ENCODE measurements at regions not wholly inside any gene's neighbourhood (a gene's known extent, or its start where the extent isn't known, plus 50 kb on each side); places are given as distances from the start of the nearest gene placed in this dataset.

GRCh38 chr2:126329173-126329572, 326.8 kb upstream of the GYPC start:
- Histone ChIP-seq H3K9me3 (ENCODE audit: control insufficient read depth, insufficient read depth, low read length) (peaks cover 5% of the 10 kb centered on the region), H4K91ac (ENCODE audit: insufficient read depth, low read depth, low read length) (no peak overlapping the region), H3K36me3 (ENCODE audit: control insufficient read depth, insufficient read depth, low read length) (no peaks in the 10 kb centered on the region), H3K4ac (ENCODE audit: low read depth, low read length) (no peak overlapping the region), H4K8ac (ENCODE audit: low read depth in 2 of 2, low read length in 2 of 2) (no peak overlapping the region), H4K5ac (ENCODE audit: low read depth, low read length) (no peak overlapping the region), H3K4me3 (ENCODE audit: insufficient read depth, low read depth, low read length) (no peak overlapping the region), H2BK20ac (ENCODE audit: low read depth, low read length) (no peak overlapping the region), H3K23ac (ENCODE audit: low read depth, low read length) (no peak overlapping the region), H3K27ac (ENCODE audit: insufficient read depth, low read length) (no peak overlapping the region), H2BK120ac (ENCODE audit: low read depth, low read length) (no peak overlapping the region), H2AK5ac (ENCODE audit: low read depth, low read length) (no peak overlapping the region), H3K4me1 (ENCODE audit: control insufficient read depth, insufficient read depth, low read length) (no peaks in the 10 kb centered on the region), H2AK9ac (replicated peaks; ENCODE audit: low read depth, low read length, poor library complexity) (no peak overlapping the region), H4K20me1 (ENCODE audit: insufficient read depth, low read length) (no peaks in the 10 kb centered on the region), H3K56ac (ENCODE audit: extremely low read depth, insufficient read depth, low read length) (no peak overlapping the region), H3K79me1 (ENCODE audit: low read depth in 1 of 2, low read length in 2 of 2) (no peaks in the 10 kb centered on the region), H3K14ac (replicated peaks; ENCODE audit: low read depth, low read length) (no peak overlapping the region), H3K4me2 (ENCODE audit: low read depth, low read length) (no peak overlapping the region), H2BK15ac (ENCODE audit: low read depth, low read length) (no peak overlapping the region), H3K9me1 (ENCODE audit: insufficient read depth, low read length) (no peaks in the 10 kb centered on the region), H3K18ac (ENCODE audit: low read depth, low read length) (no peak overlapping the region), H2BK5ac (ENCODE audit: low read depth, low read length, poor library complexity, severe bottlenecking) (no peak overlapping the region), H3K27me3 (ENCODE audit: control insufficient read depth, insufficient read depth, low read length) (no peaks in the 10 kb centered on the region), H2AFZ (replicated peaks; ENCODE audit: low read length, poor library complexity) (no peak overlapping the region), H3K9ac (ENCODE audit: low read depth, low read length) (no peak overlapping the region)
- in situ Hi-C loops (cut with MboI; ENCODE audit: low sequenced_read_pairs) = no loop called here
- no peak for TF ChIP-seq MXI1 (IDR thresholded peaks at IDR 0.05; ENCODE audit: borderline replicate concordance, low read depth, low read length)
- TF ChIP-seq, protein P1, sequence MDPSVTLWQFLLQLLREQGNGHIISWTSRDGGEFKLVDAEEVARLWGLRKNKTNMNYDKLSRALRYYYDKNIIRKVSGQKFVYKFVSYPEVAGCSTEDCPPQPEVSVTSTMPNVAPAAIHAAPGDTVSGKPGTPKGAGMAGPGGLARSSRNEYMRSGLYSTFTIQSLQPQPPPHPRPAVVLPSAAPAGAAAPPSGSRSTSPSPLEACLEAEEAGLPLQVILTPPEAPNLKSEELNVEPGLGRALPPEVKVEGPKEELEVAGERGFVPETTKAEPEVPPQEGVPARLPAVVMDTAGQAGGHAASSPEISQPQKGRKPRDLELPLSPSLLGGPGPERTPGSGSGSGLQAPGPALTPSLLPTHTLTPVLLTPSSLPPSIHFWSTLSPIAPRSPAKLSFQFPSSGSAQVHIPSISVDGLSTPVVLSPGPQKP (IDR thresholded peaks at IDR 0.05; ENCODE audit: borderline replicate concordance, low read depth, low read length) = no peak
- TF ChIP-seq RAD21 (IDR thresholded peaks at IDR 0.05; ENCODE audit: low read length) = no peak
- no peak for TF ChIP-seq SMC3 (IDR thresholded peaks at IDR 0.05; ENCODE audit: low read depth, low read length)
- no peak for TF ChIP-seq CHD1 (IDR thresholded peaks at IDR 0.05; ENCODE audit: low read depth, low read length)
- no peak for TF ChIP-seq FOS (IDR thresholded peaks at IDR 0.05; ENCODE audit: low read depth, low read length)
- TF ChIP-seq MAFK (IDR thresholded peaks at IDR 0.05; ENCODE audit: low read depth, low read length) = no peak
- TF ChIP-seq MAZ (IDR thresholded peaks at IDR 0.05; ENCODE audit: borderline replicate concordance, low read depth, low read length) = no peak
- no peak for TF ChIP-seq CEBPB (IDR thresholded peaks at IDR 0.05; ENCODE audit: low read depth, low read length)
- TF ChIP-seq POLR2A (IDR thresholded peaks at IDR 0.05; ENCODE audit: low read depth, low read length) = no peak
- DNase-seq (no peak), ATAC-seq (ENCODE audit: low read depth) (no peak)
- ChIA-PET POLR2A (ENCODE audit: unreplicated experiment) (no interaction called here), CTCF (no interaction called here)
- intact Hi-C loops (cut with micrococcal nuclease) = no loop called here
- no TSS peak for BruUV-seq (replicated peaks)
- dilution Hi-C loops (cut with HindIII; ENCODE audit: low sequenced_read_pairs, unreplicated experiment) = no loop called here
- WGBS, 2 experiments (ENCODE audit: extremely low coverage in 2 of 2, insufficient read length in 1 of 2) = no CpG with 5 or more reads among the region's 2 CpGs

Measured in IMR-90 (cell line).